Neural progenitor cell (in vitro differentiated cells): ENCODE measurements at regions not wholly inside any gene's neighbourhood (a gene's known extent, or its start where the extent isn't known, plus 50 kb on each side); places are given as distances from the start of the nearest gene placed in this dataset.

Experiments used
- EZH2phosphoT487 ChIP-seq: fragments of 200-600 bp; sonication (generic); IDR thresholded peaks from 2 replicates; pipeline ENCODE4 v1.6.1; 2017; ENCODE audit warnings: antibody characterized with exemption
- TF ChIP-seq, protein P1 (sequence below): fragments of 200-600 bp; sonication (generic); IDR thresholded peaks from 2 replicates; pipeline ENCODE4 v1.5.1; 2017; ENCODE audit warnings: antibody characterized with exemption, mild to moderate bottlenecking

GRCh38 chr6:33892581-33893346 is 89.0 kb upstream of the MLN start:
- TF ChIP-seq, protein P1, sequence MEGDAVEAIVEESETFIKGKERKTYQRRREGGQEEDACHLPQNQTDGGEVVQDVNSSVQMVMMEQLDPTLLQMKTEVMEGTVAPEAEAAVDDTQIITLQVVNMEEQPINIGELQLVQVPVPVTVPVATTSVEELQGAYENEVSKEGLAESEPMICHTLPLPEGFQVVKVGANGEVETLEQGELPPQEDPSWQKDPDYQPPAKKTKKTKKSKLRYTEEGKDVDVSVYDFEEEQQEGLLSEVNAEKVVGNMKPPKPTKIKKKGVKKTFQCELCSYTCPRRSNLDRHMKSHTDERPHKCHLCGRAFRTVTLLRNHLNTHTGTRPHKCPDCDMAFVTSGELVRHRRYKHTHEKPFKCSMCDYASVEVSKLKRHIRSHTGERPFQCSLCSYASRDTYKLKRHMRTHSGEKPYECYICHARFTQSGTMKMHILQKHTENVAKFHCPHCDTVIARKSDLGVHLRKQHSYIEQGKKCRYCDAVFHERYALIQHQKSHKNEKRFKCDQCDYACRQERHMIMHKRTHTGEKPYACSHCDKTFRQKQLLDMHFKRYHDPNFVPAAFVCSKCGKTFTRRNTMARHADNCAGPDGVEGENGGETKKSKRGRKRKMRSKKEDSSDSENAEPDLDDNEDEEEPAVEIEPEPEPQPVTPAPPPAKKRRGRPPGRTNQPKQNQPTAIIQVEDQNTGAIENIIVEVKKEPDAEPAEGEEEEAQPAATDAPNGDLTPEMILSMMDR: no peak
- no peak for TF ChIP-seq EZH2phosphoT487
